ENCODE measurements at regions not wholly inside any gene's neighbourhood (a gene's known extent, or its start where the extent isn't known, plus 50 kb on each side); places are given as distances from the start of the nearest gene placed in this dataset.

DNA sequence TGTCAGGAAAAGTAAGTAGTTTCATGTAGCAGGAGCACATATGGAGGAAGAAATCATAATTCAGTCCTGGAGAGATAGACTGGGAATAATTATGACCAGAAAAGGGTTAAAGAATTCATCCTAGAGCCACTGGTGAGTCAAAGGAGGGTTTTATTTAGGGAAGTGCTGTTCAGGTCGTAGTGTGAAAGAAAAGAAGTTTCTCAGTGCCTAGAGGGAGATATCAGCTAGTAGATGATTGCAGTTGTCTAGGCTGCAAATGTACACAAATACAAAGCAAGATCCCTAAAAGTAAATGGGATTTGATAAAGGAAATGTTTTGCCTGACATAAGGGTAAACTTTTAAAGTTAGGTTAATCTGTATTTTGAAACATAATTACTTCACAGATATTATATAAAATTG lies 403.2 kb downstream of the ACTRT1 start:
- Histone ChIP-seq H3K9me3 (ENCODE audit: insufficient read depth, low read length) (no peaks in the 10 kb centered on the region), H3K9ac (ENCODE audit: insufficient read length, low read depth) (no peak overlapping the region), H3K4me3 (ENCODE audit: insufficient read length, low read depth) (no peak overlapping the region), H3K36me3 (ENCODE audit: insufficient read depth, insufficient read length, low read length) (no peaks in the 10 kb centered on the region), H3K4me1 (ENCODE audit: insufficient read depth, insufficient read length) (no peaks in the 10 kb centered on the region), H3K27me3 (ENCODE audit: insufficient read depth, insufficient read length) (no peaks in the 10 kb centered on the region)
- no peak for TF ChIP-seq ZNF274 (IDR thresholded peaks at IDR 0.05; ENCODE audit: low read depth, low read length)
- TF ChIP-seq YY1 (IDR thresholded peaks at IDR 0.05; ENCODE audit: insufficient read depth, insufficient read length), result no peak
- TF ChIP-seq SUZ12 (IDR thresholded peaks at IDR 0.05; ENCODE audit: extremely low read depth, insufficient read depth, insufficient read length), result no peak
- DNase-seq (ENCODE audit: low read depth, low spot score), result no peak

DNA sequence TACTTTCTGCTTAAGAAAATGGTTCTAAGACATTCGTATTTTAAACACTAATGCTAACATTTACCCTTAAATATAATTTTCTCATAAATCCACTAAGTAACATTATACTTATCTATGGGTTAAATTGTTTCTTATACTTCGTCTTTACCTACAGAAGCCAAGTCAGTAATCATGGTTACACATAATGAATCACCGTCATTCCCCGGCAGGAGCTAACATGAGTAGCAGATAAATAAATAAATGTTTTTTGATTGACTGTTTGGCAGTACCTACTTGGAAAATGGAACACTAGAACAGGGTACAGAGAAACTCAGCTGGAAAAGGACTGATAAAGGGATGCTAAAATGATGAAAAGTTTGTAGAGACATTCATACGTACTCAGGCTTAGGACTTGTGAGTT lies 430.4 kb downstream of the ACTRT1 start:
- no peak for DNase-seq (ENCODE audit: low read depth, low spot score)
- no peak for TF ChIP-seq YY1 (IDR thresholded peaks at IDR 0.05; ENCODE audit: insufficient read depth, insufficient read length)
- TF ChIP-seq SUZ12 (IDR thresholded peaks at IDR 0.05; ENCODE audit: extremely low read depth, insufficient read depth, insufficient read length), result no peak
- TF ChIP-seq ZNF274 (IDR thresholded peaks at IDR 0.05; ENCODE audit: low read depth, low read length), result no peak
- H3K36me3 ChIP-seq (ENCODE audit: insufficient read depth, insufficient read length, low read length), result no peaks in the 10 kb centered on the region
- no peaks in the 10 kb centered on the region for H3K9me3 ChIP-seq (ENCODE audit: insufficient read depth, low read length)
- H3K9ac ChIP-seq (ENCODE audit: insufficient read length, low read depth), result no peak overlapping the region
- no peak overlapping the region for H3K4me3 ChIP-seq (ENCODE audit: insufficient read length, low read depth)
- no peaks in the 10 kb centered on the region for H3K27me3 ChIP-seq (ENCODE audit: insufficient read depth, insufficient read length)
- no peaks in the 10 kb centered on the region for H3K4me1 ChIP-seq (ENCODE audit: insufficient read depth, insufficient read length)

DNA sequence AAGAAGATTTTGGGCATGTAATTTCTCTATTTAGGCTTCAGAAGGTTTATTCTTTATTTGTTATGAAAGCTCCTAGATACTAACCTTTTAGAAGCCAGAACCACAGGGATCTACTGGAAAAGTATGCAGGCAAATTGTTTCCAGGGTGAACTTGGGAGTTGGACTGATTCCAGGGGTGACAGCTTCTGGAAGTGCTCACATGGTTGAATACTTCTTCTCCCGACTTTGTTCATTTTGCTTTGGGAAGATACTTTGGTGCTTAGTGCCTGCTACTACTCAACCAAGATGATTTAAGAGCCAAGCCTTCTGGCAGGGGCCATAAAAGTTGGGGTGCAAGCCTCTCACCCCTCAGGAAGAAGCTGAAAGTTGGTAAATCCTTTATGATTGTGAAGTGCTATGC lies 445.6 kb downstream of the ACTRT1 start:
- no peak for DNase-seq (ENCODE audit: low read depth, low spot score)
- Histone ChIP-seq H3K9ac (ENCODE audit: insufficient read length, low read depth) (no peak overlapping the region), H3K27me3 (ENCODE audit: insufficient read depth, insufficient read length) (no peaks in the 10 kb centered on the region), H3K36me3 (ENCODE audit: insufficient read depth, insufficient read length, low read length) (no peaks in the 10 kb centered on the region), H3K9me3 (ENCODE audit: insufficient read depth, low read length) (no peaks in the 10 kb centered on the region), H3K4me3 (ENCODE audit: insufficient read length, low read depth) (no peak overlapping the region), H3K4me1 (ENCODE audit: insufficient read depth, insufficient read length) (no peaks in the 10 kb centered on the region)
- TF ChIP-seq ZNF274 (IDR thresholded peaks at IDR 0.05; ENCODE audit: low read depth, low read length), result no peak
- no peak for TF ChIP-seq YY1 (IDR thresholded peaks at IDR 0.05; ENCODE audit: insufficient read depth, insufficient read length)
- TF ChIP-seq SUZ12 (IDR thresholded peaks at IDR 0.05; ENCODE audit: extremely low read depth, insufficient read depth, insufficient read length), result no peak

DNA sequence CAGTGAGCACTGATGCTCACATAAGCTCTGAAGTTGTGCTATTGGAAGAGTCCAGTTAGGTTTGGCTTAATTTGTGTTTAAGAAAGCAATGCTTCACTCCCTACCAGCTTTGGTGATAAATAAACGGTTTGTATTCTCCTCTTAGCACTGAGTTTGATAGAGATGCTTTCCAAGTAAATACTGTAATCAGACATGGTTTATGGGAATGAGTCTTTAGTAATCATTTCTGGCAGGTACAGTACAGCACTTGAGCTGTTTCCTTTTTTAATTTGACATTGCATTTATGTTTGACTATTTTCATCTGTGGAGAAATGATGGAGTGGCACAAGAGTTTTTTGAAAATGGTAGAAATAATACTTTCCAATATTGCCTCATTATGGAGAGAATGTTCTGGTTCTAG lies 455.3 kb downstream of the ACTRT1 start:
- Histone ChIP-seq H3K36me3 (ENCODE audit: insufficient read depth, insufficient read length, low read length) (no peaks in the 10 kb centered on the region), H3K4me3 (ENCODE audit: insufficient read length, low read depth) (no peak overlapping the region), H3K9ac (ENCODE audit: insufficient read length, low read depth) (no peak overlapping the region), H3K27me3 (ENCODE audit: insufficient read depth, insufficient read length) (no peaks in the 10 kb centered on the region), H3K4me1 (ENCODE audit: insufficient read depth, insufficient read length) (no peaks in the 10 kb centered on the region), H3K9me3 (ENCODE audit: insufficient read depth, low read length) (no peaks in the 10 kb centered on the region)
- TF ChIP-seq YY1 (IDR thresholded peaks at IDR 0.05; ENCODE audit: insufficient read depth, insufficient read length) (no peak), SUZ12 (IDR thresholded peaks at IDR 0.05; ENCODE audit: extremely low read depth, insufficient read depth, insufficient read length) (no peak), ZNF274 (IDR thresholded peaks at IDR 0.05; ENCODE audit: low read depth, low read length) (no peak)
- DNase-seq (ENCODE audit: low read depth, low spot score), result no peak

DNA sequence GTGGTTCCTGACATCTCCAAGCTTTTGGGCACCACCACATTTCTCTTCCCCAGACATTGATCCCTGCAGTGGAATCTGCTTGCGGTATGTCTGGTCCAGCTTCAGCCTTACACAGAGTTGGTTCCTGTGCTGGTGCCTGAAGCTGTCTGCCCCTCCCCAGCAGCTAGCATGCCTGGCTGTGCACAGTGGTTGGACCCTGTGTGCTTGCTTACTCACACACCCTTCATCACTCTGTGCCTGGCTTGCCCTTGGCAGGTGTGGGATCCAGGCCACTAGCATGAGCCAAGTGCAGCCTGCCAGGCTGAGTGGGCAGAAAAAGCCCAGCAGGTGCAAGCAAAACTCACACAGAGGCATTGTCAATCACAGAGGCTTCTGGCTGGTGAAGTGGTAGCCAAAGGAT lies 473.8 kb downstream of the ACTRT1 start:
- Histone ChIP-seq H3K4me1 (ENCODE audit: insufficient read depth, insufficient read length) (no peaks in the 10 kb centered on the region), H3K9ac (ENCODE audit: insufficient read length, low read depth) (no peak overlapping the region), H3K9me3 (ENCODE audit: insufficient read depth, low read length) (no peaks in the 10 kb centered on the region), H3K27me3 (ENCODE audit: insufficient read depth, insufficient read length) (no peaks in the 10 kb centered on the region), H3K4me3 (ENCODE audit: insufficient read length, low read depth) (no peak overlapping the region), H3K36me3 (ENCODE audit: insufficient read depth, insufficient read length, low read length) (no peaks in the 10 kb centered on the region)
- TF ChIP-seq SUZ12 (IDR thresholded peaks at IDR 0.05; ENCODE audit: extremely low read depth, insufficient read depth, insufficient read length) (no peak), ZNF274 (IDR thresholded peaks at IDR 0.05; ENCODE audit: low read depth, low read length) (no peak), YY1 (IDR thresholded peaks at IDR 0.05; ENCODE audit: insufficient read depth, insufficient read length) (no peak)
- no peak for DNase-seq (ENCODE audit: low read depth, low spot score)

DNA sequence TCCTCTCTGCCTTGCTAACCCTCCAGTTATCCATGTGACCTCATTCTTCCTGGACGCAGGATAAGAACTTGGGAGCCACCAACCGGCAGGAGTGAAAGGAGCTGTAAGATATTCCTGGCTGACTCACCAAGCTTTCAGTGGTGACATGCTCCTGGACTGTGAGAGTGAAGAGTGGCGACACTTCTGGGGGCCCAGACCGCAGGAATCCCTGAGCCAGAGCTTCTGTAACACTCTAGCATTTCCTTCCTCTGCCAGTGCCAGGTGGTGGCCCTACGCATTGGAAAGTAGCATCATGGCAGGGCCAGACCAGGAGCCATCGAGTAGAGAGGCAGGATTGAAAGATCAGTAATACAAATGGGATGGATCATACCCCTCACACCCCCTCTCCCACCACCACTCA lies 474.3 kb downstream of the ACTRT1 start:
- no peaks in the 10 kb centered on the region for H3K36me3 ChIP-seq (ENCODE audit: insufficient read depth, insufficient read length, low read length)
- no peaks in the 10 kb centered on the region for H3K4me1 ChIP-seq (ENCODE audit: insufficient read depth, insufficient read length)
- H3K9me3 ChIP-seq (ENCODE audit: insufficient read depth, low read length), result no peaks in the 10 kb centered on the region
- H3K4me3 ChIP-seq (ENCODE audit: insufficient read length, low read depth), result no peak overlapping the region
- no peaks in the 10 kb centered on the region for H3K27me3 ChIP-seq (ENCODE audit: insufficient read depth, insufficient read length)
- DNase-seq (ENCODE audit: low read depth, low spot score), result no peak
- TF ChIP-seq SUZ12 (IDR thresholded peaks at IDR 0.05; ENCODE audit: extremely low read depth, insufficient read depth, insufficient read length) (no peak), ZNF274 (IDR thresholded peaks at IDR 0.05; ENCODE audit: low read depth, low read length) (no peak), YY1 (IDR thresholded peaks at IDR 0.05; ENCODE audit: insufficient read depth, insufficient read length) (no peak)
- no peak overlapping the region for H3K9ac ChIP-seq (ENCODE audit: insufficient read length, low read depth)

DNA sequence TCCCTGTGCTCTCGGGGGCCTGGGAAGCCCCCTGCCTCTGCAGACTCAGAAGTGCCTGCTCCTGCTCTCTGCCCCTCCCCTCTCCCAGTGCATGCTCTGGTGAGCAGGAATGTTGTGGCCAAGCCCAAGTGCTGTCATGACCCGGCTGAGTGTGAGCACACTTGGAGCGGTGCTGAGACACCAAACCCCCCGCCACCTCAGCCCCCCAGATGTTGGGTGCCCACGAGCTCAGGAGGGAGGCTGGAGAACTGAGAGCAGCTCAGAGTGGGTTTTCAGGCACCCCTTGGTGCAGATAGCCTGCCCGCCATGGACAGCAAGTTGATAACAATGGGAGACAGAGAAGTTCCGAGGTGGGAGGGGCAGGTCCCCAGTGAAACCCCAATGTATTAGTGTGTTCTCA lies 477.4 kb downstream of the ACTRT1 start:
- Histone ChIP-seq H3K27me3 (ENCODE audit: insufficient read depth, insufficient read length) (no peaks in the 10 kb centered on the region), H3K4me3 (ENCODE audit: insufficient read length, low read depth) (no peak overlapping the region), H3K4me1 (ENCODE audit: insufficient read depth, insufficient read length) (no peaks in the 10 kb centered on the region), H3K9ac (ENCODE audit: insufficient read length, low read depth) (no peak overlapping the region), H3K36me3 (ENCODE audit: insufficient read depth, insufficient read length, low read length) (no peaks in the 10 kb centered on the region), H3K9me3 (ENCODE audit: insufficient read depth, low read length) (no peaks in the 10 kb centered on the region)
- no peak for DNase-seq (ENCODE audit: low read depth, low spot score)
- TF ChIP-seq SUZ12 (IDR thresholded peaks at IDR 0.05; ENCODE audit: extremely low read depth, insufficient read depth, insufficient read length) (no peak), ZNF274 (IDR thresholded peaks at IDR 0.05; ENCODE audit: low read depth, low read length) (no peak), YY1 (IDR thresholded peaks at IDR 0.05; ENCODE audit: insufficient read depth, insufficient read length) (no peak)

DNA sequence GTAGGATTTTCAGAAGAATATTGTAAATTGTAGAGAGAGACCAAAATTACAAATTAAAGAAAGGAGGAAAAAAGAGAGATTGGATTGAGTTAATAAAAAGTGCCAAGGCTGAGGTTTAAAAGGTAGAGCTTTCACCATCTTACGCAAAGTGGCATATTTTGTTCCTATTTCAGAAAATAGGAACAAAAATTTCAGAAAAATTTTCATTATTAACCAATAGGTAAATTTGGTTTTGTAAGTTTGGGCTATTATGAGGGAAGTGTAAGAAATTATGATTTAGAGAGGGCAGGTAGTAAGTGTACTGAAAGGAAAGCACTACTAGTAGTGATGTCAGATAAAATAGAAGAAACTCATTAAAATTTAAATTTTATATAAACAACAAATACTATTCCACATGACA lies 479.7 kb downstream of the ACTRT1 start:
- TF ChIP-seq YY1 (IDR thresholded peaks at IDR 0.05; ENCODE audit: insufficient read depth, insufficient read length) (no peak), ZNF274 (IDR thresholded peaks at IDR 0.05; ENCODE audit: low read depth, low read length) (no peak), SUZ12 (IDR thresholded peaks at IDR 0.05; ENCODE audit: extremely low read depth, insufficient read depth, insufficient read length) (no peak)
- H3K9me3 ChIP-seq (ENCODE audit: insufficient read depth, low read length), result no peaks in the 10 kb centered on the region
- H3K36me3 ChIP-seq (ENCODE audit: insufficient read depth, insufficient read length, low read length), result no peaks in the 10 kb centered on the region
- no peaks in the 10 kb centered on the region for H3K27me3 ChIP-seq (ENCODE audit: insufficient read depth, insufficient read length)
- no peak overlapping the region for H3K9ac ChIP-seq (ENCODE audit: insufficient read length, low read depth)
- no peaks in the 10 kb centered on the region for H3K4me1 ChIP-seq (ENCODE audit: insufficient read depth, insufficient read length)
- no peak overlapping the region for H3K4me3 ChIP-seq (ENCODE audit: insufficient read length, low read depth)
- no peak for DNase-seq (ENCODE audit: low read depth, low spot score)

All from NT2/D1 (cell line).